A673 (cell line): ENCODE measurements at regions not wholly inside any gene's neighbourhood (a gene's known extent, or its start where the extent isn't known, plus 50 kb on each side); places are given as distances from the start of the nearest gene placed in this dataset.

Source experiments
- BruUV-seq: library from RNA; stranded (reverse); fragments of 400-500 nt; replicated peaks from 2 replicates; lab custom pipeline; 2021; lab: Mats Ljungman, UMichigan
- CTCF ChIA-PET: fragments of 300-600 bp; sonication (Branson Sonifier 250); formaldehyde crosslinking; loops from one replicate; lab custom pipeline; 2022; ENCODE audit warnings: antibody characterized with exemption; lab: Charles Lee
- POLR2A ChIA-PET: fragments of 300-600 bp; sonication (Branson Sonifier 250); formaldehyde crosslinking; loops from one replicate; lab custom pipeline; 2022; ENCODE audit warnings: antibody characterized with exemption; ENCODE audit not compliant: low non-redundant PET; lab: Charles Lee
- DNase-seq: peaks from one replicate; pipeline ENCODE4 v3.0.0-alpha.2; 2015; ENCODE audit warnings: low spot score
- H3K27ac ChIP-seq: fragments of 200-600 bp; sonication (generic); 2 replicates; pipeline ENCODE4 v1.5.1; 2016; ENCODE audit warnings: mixed run types, low read depth, mild to moderate bottlenecking, mixed read lengths, antibody characterized with exemption, low read length; ENCODE audit not compliant: poor library complexity, severe bottlenecking
- H3K27me3 ChIP-seq: fragments of 200-600 bp; sonication (generic); replicated peaks from 2 replicates; pipeline ENCODE4 v1.6.1; 2017; ENCODE audit warnings: mixed run types, low read depth, mild to moderate bottlenecking, mixed read lengths, antibody characterized with exemption, low read length; ENCODE audit not compliant: insufficient read depth, poor library complexity
- H3K36me3 ChIP-seq: fragments of 200-600 bp; sonication (generic); 2 replicates; pipeline ENCODE4 v1.6.1; 2016; ENCODE audit warnings: mixed run types, mild to moderate bottlenecking, mixed read lengths, antibody characterized with exemption, low read length; ENCODE audit not compliant: insufficient read depth, poor library complexity, severe bottlenecking
- H3K4me1 ChIP-seq: fragments of 200-600 bp; sonication (generic); 2 replicates; pipeline ENCODE4 v1.6.1; 2017; ENCODE audit warnings: mixed run types, mild to moderate bottlenecking, mixed read lengths, antibody characterized with exemption, low read length; ENCODE audit not compliant: insufficient read depth, poor library complexity, severe bottlenecking
- H3K4me3 ChIP-seq: fragments of 200-600 bp; sonication (generic); 2 replicates; pipeline ENCODE4 v1.5.1; 2016; ENCODE audit warnings: low read depth, mixed run types, mild to moderate bottlenecking, mixed read lengths, low read length; ENCODE audit not compliant: poor library complexity, severe bottlenecking
- H3K9me3 ChIP-seq: fragments of 200-600 bp; sonication (generic); 2 replicates; pipeline ENCODE4 v1.6.1; 2016; ENCODE audit warnings: mixed run types, low read depth, mild to moderate bottlenecking, mixed read lengths, antibody characterized with exemption, low read length; ENCODE audit not compliant: poor library complexity, severe bottlenecking
- EZH2 ChIP-seq: fragments of 200-600 bp; sonication (generic); IDR thresholded peaks from 2 replicates; pipeline ENCODE4 v1.6.1; 2017; ENCODE audit warnings: borderline replicate concordance, low read depth, mild to moderate bottlenecking, mixed read lengths, antibody characterized with exemption, low read length; ENCODE audit not compliant: poor library complexity, severe bottlenecking
- intact Hi-C: fragments of 100-400 bp; cut with micrococcal nuclease; formaldehyde crosslinking; loops from one replicate; pipeline ENCODE4 v1.10.0; 2022; ENCODE audit not compliant: unreplicated experiment
- TF ChIP-seq, protein P1 (sequence below): fragments of 300-800, 200-600 bp; sonication (generic); conservative IDR thresholded peaks from 2 replicates; pipeline ENCODE4 v1.5.1; 2017; ENCODE audit warnings: low read depth, mild to moderate bottlenecking, antibody characterized with exemption, low read length, moderate library complexity, mixed read lengths

DNA sequence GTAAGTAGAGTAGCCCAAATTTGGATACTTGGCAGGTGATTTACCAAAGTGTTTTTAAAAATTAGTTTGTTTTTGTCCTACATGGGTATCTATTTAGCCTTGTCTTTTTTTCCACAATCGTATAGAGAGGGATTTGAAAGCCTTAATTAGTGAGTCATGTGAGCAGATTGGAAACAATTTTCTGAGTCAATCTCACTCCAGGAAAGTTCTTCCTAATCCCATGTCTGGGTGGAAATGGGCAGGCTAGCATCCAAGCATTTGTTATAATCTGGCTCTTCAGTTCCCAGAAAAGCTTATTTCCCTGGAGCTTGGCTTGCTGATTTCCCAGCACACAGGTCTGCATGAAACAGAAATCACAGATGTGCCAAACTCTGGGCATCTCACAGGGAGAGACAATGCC, 426.9 kb upstream of the BOD1L1 start:
- no peaks in the 10 kb centered on the region for H3K27me3 ChIP-seq
- no TSS peak for BruUV-seq
- H3K27ac ChIP-seq: no peak overlapping the region
- no peaks in the 10 kb centered on the region for H3K4me1 ChIP-seq
- no peaks in the 10 kb centered on the region for H3K36me3 ChIP-seq
- no peaks in the 10 kb centered on the region for H3K9me3 ChIP-seq
- H3K4me3 ChIP-seq: no peak overlapping the region
- intact Hi-C loops: no loop called here
- ChIA-PET CTCF (no interaction called here), POLR2A (no interaction called here)
- TF ChIP-seq, protein P1, sequence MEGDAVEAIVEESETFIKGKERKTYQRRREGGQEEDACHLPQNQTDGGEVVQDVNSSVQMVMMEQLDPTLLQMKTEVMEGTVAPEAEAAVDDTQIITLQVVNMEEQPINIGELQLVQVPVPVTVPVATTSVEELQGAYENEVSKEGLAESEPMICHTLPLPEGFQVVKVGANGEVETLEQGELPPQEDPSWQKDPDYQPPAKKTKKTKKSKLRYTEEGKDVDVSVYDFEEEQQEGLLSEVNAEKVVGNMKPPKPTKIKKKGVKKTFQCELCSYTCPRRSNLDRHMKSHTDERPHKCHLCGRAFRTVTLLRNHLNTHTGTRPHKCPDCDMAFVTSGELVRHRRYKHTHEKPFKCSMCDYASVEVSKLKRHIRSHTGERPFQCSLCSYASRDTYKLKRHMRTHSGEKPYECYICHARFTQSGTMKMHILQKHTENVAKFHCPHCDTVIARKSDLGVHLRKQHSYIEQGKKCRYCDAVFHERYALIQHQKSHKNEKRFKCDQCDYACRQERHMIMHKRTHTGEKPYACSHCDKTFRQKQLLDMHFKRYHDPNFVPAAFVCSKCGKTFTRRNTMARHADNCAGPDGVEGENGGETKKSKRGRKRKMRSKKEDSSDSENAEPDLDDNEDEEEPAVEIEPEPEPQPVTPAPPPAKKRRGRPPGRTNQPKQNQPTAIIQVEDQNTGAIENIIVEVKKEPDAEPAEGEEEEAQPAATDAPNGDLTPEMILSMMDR: no peak
- TF ChIP-seq EZH2: no peak
- peak; percentile 22 for DNase-seq

DNA sequence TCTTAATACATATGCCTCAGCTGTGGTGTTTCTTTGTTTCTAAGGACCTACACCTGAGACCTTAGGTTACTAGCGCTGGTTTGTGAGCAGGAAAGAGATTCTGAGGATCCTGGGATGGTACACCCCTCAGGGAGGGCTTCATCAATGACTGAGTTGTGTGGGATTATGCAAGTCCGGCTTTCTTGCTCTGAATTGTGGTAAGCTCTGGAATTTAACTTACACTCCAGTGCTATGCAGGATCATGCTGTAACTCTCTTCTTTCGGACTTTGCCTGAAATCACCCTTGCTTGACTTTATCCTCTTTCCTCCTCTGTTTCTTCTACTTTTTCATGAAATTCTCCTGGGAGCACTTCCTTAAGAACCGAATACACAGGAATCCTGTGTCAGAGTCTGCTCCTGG, 431.5 kb upstream of the BOD1L1 start:
- no peak for DNase-seq
- H3K4me3 ChIP-seq: no peak overlapping the region
- no peak for TF ChIP-seq EZH2
- TF ChIP-seq, protein P1: no peak
- no TSS peak for BruUV-seq
- H3K9me3 ChIP-seq: no peaks in the 10 kb centered on the region
- no peaks in the 10 kb centered on the region for H3K27me3 ChIP-seq
- no peaks in the 10 kb centered on the region for H3K4me1 ChIP-seq
- intact Hi-C loops: no loop called here
- ChIA-PET POLR2A (no interaction called here), CTCF (no interaction called here)
- no peaks in the 10 kb centered on the region for H3K36me3 ChIP-seq
- no peak overlapping the region for H3K27ac ChIP-seq

DNA sequence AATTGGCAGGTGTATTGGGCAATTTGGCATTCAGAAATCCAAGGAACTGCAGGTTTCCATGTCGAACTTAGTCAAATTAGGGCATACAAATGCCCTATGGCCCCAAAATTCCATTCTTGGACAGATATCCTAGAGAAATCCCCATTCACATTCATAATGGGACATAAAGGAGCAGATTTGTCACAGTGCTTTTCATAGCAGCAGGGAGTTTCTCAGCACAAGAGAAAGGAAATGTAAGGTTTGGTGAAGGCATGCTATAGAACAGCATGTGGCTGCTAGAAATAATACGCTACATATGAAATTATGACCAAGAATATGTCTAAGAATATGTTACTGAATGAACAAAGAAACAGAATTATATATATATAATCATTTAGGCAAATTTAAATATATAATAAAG, 437.5 kb upstream of the BOD1L1 start:
- BruUV-seq: no TSS peak
- Histone ChIP-seq H3K9me3 (no peaks in the 10 kb centered on the region), H3K4me3 (no peak overlapping the region), H3K4me1 (peaks cover 25% of the 10 kb centered on the region), H3K27me3 (no peaks in the 10 kb centered on the region), H3K27ac (no peak overlapping the region), H3K36me3 (no peaks in the 10 kb centered on the region)
- TF ChIP-seq, protein P1: no peak
- no peak for TF ChIP-seq EZH2
- ChIA-PET CTCF (no interaction called here), POLR2A (no interaction called here)
- peak; percentile 66 for DNase-seq
- intact Hi-C loops: no loop called here
